ENCODE measurements at regions not wholly inside any gene's neighbourhood (a gene's known extent, or its start where the extent isn't known, plus 50 kb on each side); places are given as distances from the start of the nearest gene placed in this dataset.

DNA sequence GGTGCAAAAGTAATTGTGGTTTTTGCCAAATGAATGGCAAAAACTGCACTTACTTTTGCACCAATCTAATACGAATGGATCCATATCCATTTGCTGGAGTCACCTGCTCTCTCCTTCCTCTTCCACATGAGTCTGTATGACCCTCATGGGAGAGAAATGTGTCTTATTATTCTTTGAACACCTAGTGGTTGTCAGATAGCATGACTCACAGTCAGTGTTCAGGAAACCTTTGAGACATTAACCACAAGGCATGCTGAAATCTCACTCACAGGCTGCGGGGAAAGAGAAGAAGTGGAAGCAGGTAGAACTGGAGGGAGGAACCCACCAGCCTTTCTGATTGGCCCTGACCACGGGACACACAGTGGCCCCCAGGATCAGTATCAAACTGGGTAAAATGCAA lies 222.8 kb upstream of the KLF4 start:
- H3F3A ChIP-seq (ENCODE audit: low read depth) = no peaks in the 10 kb centered on the region
- H3K79me2 ChIP-seq (ENCODE audit: insufficient read depth, low read length) = no peaks in the 10 kb centered on the region
- H3K4me2 ChIP-seq (ENCODE audit: low read depth, low read length, poor library complexity, severe bottlenecking) = no peak overlapping the region
- H3K9me2 ChIP-seq (replicated peaks; ENCODE audit: low read depth, low read length) = no peaks in the 10 kb centered on the region
- no peaks in the 10 kb centered on the region for H3K27me3 ChIP-seq (ENCODE audit: insufficient read depth, low read length, poor library complexity, severe bottlenecking)
- H3K4me3 ChIP-seq (ENCODE audit: low read length, poor library complexity, severe bottlenecking) = no peak overlapping the region
- no peaks in the 10 kb centered on the region for H4K20me1 ChIP-seq (ENCODE audit: insufficient read depth, low read length, poor library complexity, severe bottlenecking)
- no peaks in the 10 kb centered on the region for H3K36me3 ChIP-seq (ENCODE audit: insufficient read depth, low read length)
- no peak overlapping the region for H3K9ac ChIP-seq (ENCODE audit: low read depth, low read length, poor library complexity, severe bottlenecking)
- TF ChIP-seq EZH2phosphoT487 (IDR thresholded peaks at IDR 0.05; ENCODE audit: borderline replicate concordance) = no peak
- TF ChIP-seq, protein P1, sequence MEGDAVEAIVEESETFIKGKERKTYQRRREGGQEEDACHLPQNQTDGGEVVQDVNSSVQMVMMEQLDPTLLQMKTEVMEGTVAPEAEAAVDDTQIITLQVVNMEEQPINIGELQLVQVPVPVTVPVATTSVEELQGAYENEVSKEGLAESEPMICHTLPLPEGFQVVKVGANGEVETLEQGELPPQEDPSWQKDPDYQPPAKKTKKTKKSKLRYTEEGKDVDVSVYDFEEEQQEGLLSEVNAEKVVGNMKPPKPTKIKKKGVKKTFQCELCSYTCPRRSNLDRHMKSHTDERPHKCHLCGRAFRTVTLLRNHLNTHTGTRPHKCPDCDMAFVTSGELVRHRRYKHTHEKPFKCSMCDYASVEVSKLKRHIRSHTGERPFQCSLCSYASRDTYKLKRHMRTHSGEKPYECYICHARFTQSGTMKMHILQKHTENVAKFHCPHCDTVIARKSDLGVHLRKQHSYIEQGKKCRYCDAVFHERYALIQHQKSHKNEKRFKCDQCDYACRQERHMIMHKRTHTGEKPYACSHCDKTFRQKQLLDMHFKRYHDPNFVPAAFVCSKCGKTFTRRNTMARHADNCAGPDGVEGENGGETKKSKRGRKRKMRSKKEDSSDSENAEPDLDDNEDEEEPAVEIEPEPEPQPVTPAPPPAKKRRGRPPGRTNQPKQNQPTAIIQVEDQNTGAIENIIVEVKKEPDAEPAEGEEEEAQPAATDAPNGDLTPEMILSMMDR (conservative IDR thresholded peaks at IDR 0.05; ENCODE audit: low read length) = no peak
- no peak overlapping the region for H2AFZ ChIP-seq (ENCODE audit: low read length)
- H3K4me1 ChIP-seq (ENCODE audit: insufficient read depth, low read length, poor library complexity, severe bottlenecking) = no peaks in the 10 kb centered on the region
- no peaks in the 10 kb centered on the region for H3K9me3 ChIP-seq (ENCODE audit: insufficient read depth, low read depth, low read length)

GRCh38 chr9:107711542-107711941 lies 222.0 kb upstream of the KLF4 start:
- no peaks in the 10 kb centered on the region for H3K36me3 ChIP-seq (ENCODE audit: insufficient read depth, low read length)
- H3F3A ChIP-seq (ENCODE audit: low read depth) = no peaks in the 10 kb centered on the region
- no peaks in the 10 kb centered on the region for H3K4me1 ChIP-seq (ENCODE audit: insufficient read depth, low read length, poor library complexity, severe bottlenecking)
- no peak overlapping the region for H3K4me3 ChIP-seq (ENCODE audit: low read length, poor library complexity, severe bottlenecking)
- H3K79me2 ChIP-seq (ENCODE audit: insufficient read depth, low read length) = no peaks in the 10 kb centered on the region
- no peaks in the 10 kb centered on the region for H4K20me1 ChIP-seq (ENCODE audit: insufficient read depth, low read length, poor library complexity, severe bottlenecking)
- H3K4me2 ChIP-seq (ENCODE audit: low read depth, low read length, poor library complexity, severe bottlenecking) = no peak overlapping the region
- H3K9me3 ChIP-seq (ENCODE audit: insufficient read depth, low read depth, low read length) = no peaks in the 10 kb centered on the region
- TF ChIP-seq, protein P1 (conservative IDR thresholded peaks at IDR 0.05; ENCODE audit: low read length) = no peak
- no peak for TF ChIP-seq EZH2phosphoT487 (IDR thresholded peaks at IDR 0.05; ENCODE audit: borderline replicate concordance)
- H2AFZ ChIP-seq (ENCODE audit: low read length) = no peak overlapping the region
- H3K27me3 ChIP-seq (ENCODE audit: insufficient read depth, low read length, poor library complexity, severe bottlenecking) = no peaks in the 10 kb centered on the region
- no peak overlapping the region for H3K9ac ChIP-seq (ENCODE audit: low read depth, low read length, poor library complexity, severe bottlenecking)
- H3K9me2 ChIP-seq (replicated peaks; ENCODE audit: low read depth, low read length) = no peaks in the 10 kb centered on the region

DNA sequence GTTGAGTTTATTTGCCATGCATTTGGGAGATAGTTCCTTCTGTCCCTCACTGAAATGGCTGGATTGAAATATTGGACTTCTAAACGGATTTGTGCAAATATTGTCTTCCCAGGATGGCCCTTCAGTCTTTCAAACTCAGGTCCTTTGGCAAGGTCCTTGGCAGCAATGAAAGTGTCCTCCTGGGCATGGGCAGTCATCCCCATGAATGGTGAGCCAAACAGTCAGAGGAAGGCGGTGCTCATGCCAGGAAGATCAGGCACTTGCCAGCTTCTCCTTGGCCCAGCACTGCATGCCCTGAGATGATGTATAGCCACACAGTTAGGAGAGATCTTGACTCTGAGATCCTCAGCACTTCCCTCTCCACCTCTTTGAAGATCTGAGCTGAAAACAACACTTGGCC lies 221.4 kb upstream of the KLF4 start:
- H3K27me3 ChIP-seq (ENCODE audit: insufficient read depth, low read length, poor library complexity, severe bottlenecking) = no peaks in the 10 kb centered on the region
- H2AFZ ChIP-seq (ENCODE audit: low read length) = no peak overlapping the region

DNA sequence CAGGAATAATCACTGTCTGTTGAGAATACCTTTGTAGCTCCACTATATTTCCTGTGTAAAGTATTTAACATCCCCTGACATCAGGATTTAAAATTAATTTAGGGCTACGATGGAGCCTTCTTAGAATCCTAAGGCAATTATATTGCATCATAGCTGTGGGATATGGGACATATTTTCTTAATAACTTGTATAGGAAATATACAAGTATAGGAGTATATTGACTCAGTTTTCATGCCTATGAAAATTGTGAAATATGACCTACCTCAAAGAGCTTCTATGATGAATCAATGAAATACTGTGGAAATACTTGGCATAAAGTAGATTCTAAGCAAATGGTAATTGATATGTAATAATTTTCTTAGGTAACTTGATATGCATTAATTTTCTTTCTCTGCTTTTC lies 221.0 kb upstream of the KLF4 start:
- H3F3A ChIP-seq (ENCODE audit: low read depth) = no peaks in the 10 kb centered on the region
- no peaks in the 10 kb centered on the region for H4K20me1 ChIP-seq (ENCODE audit: insufficient read depth, low read length, poor library complexity, severe bottlenecking)
- no peaks in the 10 kb centered on the region for H3K27me3 ChIP-seq (ENCODE audit: insufficient read depth, low read length, poor library complexity, severe bottlenecking)
- no peak overlapping the region for H3K4me3 ChIP-seq (ENCODE audit: low read length, poor library complexity, severe bottlenecking)
- no peaks in the 10 kb centered on the region for H3K9me3 ChIP-seq (ENCODE audit: insufficient read depth, low read depth, low read length)
- no peaks in the 10 kb centered on the region for H3K36me3 ChIP-seq (ENCODE audit: insufficient read depth, low read length)
- TF ChIP-seq, protein P1 (conservative IDR thresholded peaks at IDR 0.05; ENCODE audit: low read length) = no peak
- no peak for TF ChIP-seq EZH2phosphoT487 (IDR thresholded peaks at IDR 0.05; ENCODE audit: borderline replicate concordance)
- H2AFZ ChIP-seq (ENCODE audit: low read length) = no peak overlapping the region
- H3K9me2 ChIP-seq (replicated peaks; ENCODE audit: low read depth, low read length) = no peaks in the 10 kb centered on the region
- no peaks in the 10 kb centered on the region for H3K4me1 ChIP-seq (ENCODE audit: insufficient read depth, low read length, poor library complexity, severe bottlenecking)
- no peak overlapping the region for H3K9ac ChIP-seq (ENCODE audit: low read depth, low read length, poor library complexity, severe bottlenecking)
- H3K4me2 ChIP-seq (ENCODE audit: low read depth, low read length, poor library complexity, severe bottlenecking) = no peak overlapping the region
- H3K79me2 ChIP-seq (ENCODE audit: insufficient read depth, low read length) = no peaks in the 10 kb centered on the region

More for the DNA sequence above, 221.4 kb upstream of the KLF4 start:
- no peaks in the 10 kb centered on the region for H3K79me2 ChIP-seq (ENCODE audit: insufficient read depth, low read length)
- no peaks in the 10 kb centered on the region for H3F3A ChIP-seq (ENCODE audit: low read depth)
- no peak overlapping the region for H3K4me3 ChIP-seq (ENCODE audit: low read length, poor library complexity, severe bottlenecking)
- H3K36me3 ChIP-seq (ENCODE audit: insufficient read depth, low read length) = no peaks in the 10 kb centered on the region
- no peaks in the 10 kb centered on the region for H4K20me1 ChIP-seq (ENCODE audit: insufficient read depth, low read length, poor library complexity, severe bottlenecking)
- H3K4me2 ChIP-seq (ENCODE audit: low read depth, low read length, poor library complexity, severe bottlenecking) = no peak overlapping the region
- TF ChIP-seq EZH2phosphoT487 (IDR thresholded peaks at IDR 0.05; ENCODE audit: borderline replicate concordance) = no peak
- H3K9me3 ChIP-seq (ENCODE audit: insufficient read depth, low read depth, low read length) = no peaks in the 10 kb centered on the region
- no peak overlapping the region for H3K9ac ChIP-seq (ENCODE audit: low read depth, low read length, poor library complexity, severe bottlenecking)
- no peaks in the 10 kb centered on the region for H3K9me2 ChIP-seq (replicated peaks; ENCODE audit: low read depth, low read length)
- no peaks in the 10 kb centered on the region for H3K4me1 ChIP-seq (ENCODE audit: insufficient read depth, low read length, poor library complexity, severe bottlenecking)

Data from Loucy (cell line).